IMR-90 (cell line): ENCODE measurements at regions not wholly inside any gene's neighbourhood (a gene's known extent, or its start where the extent isn't known, plus 50 kb on each side); places are given as distances from the start of the nearest gene placed in this dataset.

ENCODE experiments used
- ATAC-seq: fragments of 200-7000 bp; cut with Tn5 transposase; 2 replicates; pipeline ENCODE4 v1.9.1; 2020; ENCODE audit warnings: low read depth, mild to moderate bottlenecking, moderate library complexity
- BruUV-seq: library from RNA; stranded (reverse); fragments of 400-500 nt; replicated peaks from 2 replicates; lab custom pipeline; 2021; lab: Mats Ljungman, UMichigan
- CTCF ChIA-PET: fragments of 300-600 bp; formaldehyde crosslinking; extraction: SDS; loops from one replicate; lab custom pipeline; 2021; ENCODE audit warnings: antibody characterized with exemption; lab: Yijun Ruan, JAX
- POLR2A ChIA-PET: fragments of 300-600 bp; sonication (Branson Sonifier 250); formaldehyde crosslinking; loops from one replicate; lab custom pipeline; 2022; ENCODE audit warnings: antibody characterized with exemption; ENCODE audit not compliant: unreplicated experiment; lab: Charles Lee
- DNase-seq: peaks from one replicate; pipeline ENCODE4 v3.0.0; 2013
- H2AFZ ChIP-seq: replicated peaks from 2 replicates; pipeline ENCODE3; 2013; ENCODE audit warnings: low read length, mild to moderate bottlenecking; ENCODE audit not compliant: poor library complexity
- H2AK5ac ChIP-seq: 2 replicates; pipeline ENCODE4 v1.6.1; 2013; ENCODE audit warnings: low read depth, low read length, inconsistent platforms
- H2AK9ac ChIP-seq: replicated peaks from 2 replicates; pipeline ENCODE3; 2013; ENCODE audit warnings: mild to moderate bottlenecking, low read depth, low read length, moderate library complexity; ENCODE audit not compliant: poor library complexity
- H2BK120ac ChIP-seq: 2 replicates; pipeline ENCODE4 v1.6.1; 2013; ENCODE audit warnings: low read depth, low read length, inconsistent platforms
- H2BK15ac ChIP-seq: 3 replicates; pipeline ENCODE4 v1.6.1; 2013; ENCODE audit warnings: low read depth, low read length, inconsistent platforms
- H2BK20ac ChIP-seq: 2 replicates; pipeline ENCODE4 v1.6.1; 2013; ENCODE audit warnings: low read depth, mild to moderate bottlenecking, inconsistent platforms, low read length, moderate library complexity
- H2BK5ac ChIP-seq: 2 replicates; pipeline ENCODE4 v1.6.1; 2013; ENCODE audit warnings: mild to moderate bottlenecking, low read depth, low read length, inconsistent platforms; ENCODE audit not compliant: poor library complexity, severe bottlenecking
- H3K14ac ChIP-seq: replicated peaks from 2 replicates; pipeline ENCODE4 v1.6.1; 2013; ENCODE audit warnings: low read depth, low read length, inconsistent platforms
- H3K18ac ChIP-seq: 2 replicates; pipeline ENCODE4 v1.6.1; 2013; ENCODE audit warnings: low read depth, low read length, control low read depth
- H3K23ac ChIP-seq: 2 replicates; pipeline ENCODE4 v1.6.1; 2013; ENCODE audit warnings: low read depth, low read length, inconsistent platforms
- H3K27ac ChIP-seq: 2 replicates; pipeline ENCODE4 v1.5.1; 2013; ENCODE audit warnings: mild to moderate bottlenecking, control low read depth, low read length; ENCODE audit not compliant: insufficient read depth
- H3K27me3 ChIP-seq: 2 replicates; pipeline ENCODE4 v1.6.1; 2013; ENCODE audit warnings: low read length; ENCODE audit not compliant: control insufficient read depth, insufficient read depth
- H3K36me3 ChIP-seq: 2 replicates; pipeline ENCODE4 v1.6.1; 2013; ENCODE audit warnings: low read length, mixed read lengths; ENCODE audit not compliant: control insufficient read depth, insufficient read depth
- H3K4ac ChIP-seq: 2 replicates; pipeline ENCODE4 v1.6.1; 2013; ENCODE audit warnings: low read depth, low read length, inconsistent platforms
- H3K4me1 ChIP-seq: 2 replicates; pipeline ENCODE4 v1.6.1; 2013; ENCODE audit warnings: low read length, mixed read lengths; ENCODE audit not compliant: control insufficient read depth, insufficient read depth
- H3K4me2 ChIP-seq: 2 replicates; pipeline ENCODE4 v1.6.1; 2013; ENCODE audit warnings: low read depth, mild to moderate bottlenecking, control low read depth, low read length, moderate library complexity
- H3K4me3 ChIP-seq: 2 replicates; pipeline ENCODE4 v1.5.1; 2013; ENCODE audit warnings: low read depth, mild to moderate bottlenecking, control low read depth, low read length, moderate library complexity; ENCODE audit not compliant: insufficient read depth
- H3K56ac ChIP-seq: 2 replicates; pipeline ENCODE4 v1.6.1; 2013; ENCODE audit warnings: low read length, inconsistent platforms; ENCODE audit not compliant: insufficient read depth; ENCODE audit errors: extremely low read depth
- H3K79me1 ChIP-seq, 2 experiments: 2 replicates each; pipeline ENCODE4 v1.6.1; 2013; ENCODE audit warnings: low read length in 2 of 2, inconsistent platforms in 1 of 2, low read depth in 1 of 2
- H3K9ac ChIP-seq: 2 replicates; pipeline ENCODE4 v1.6.1; 2013; ENCODE audit warnings: low read depth, low read length, control low read depth
- H3K9me1 ChIP-seq: 2 replicates; pipeline ENCODE4 v1.6.1; 2013; ENCODE audit warnings: low read length, inconsistent platforms; ENCODE audit not compliant: insufficient read depth
- H3K9me3 ChIP-seq: 2 replicates; pipeline ENCODE4 v1.6.1; 2013; ENCODE audit warnings: low read length; ENCODE audit not compliant: control insufficient read depth, insufficient read depth
- H4K20me1 ChIP-seq: 2 replicates; pipeline ENCODE4 v1.6.1; 2013; ENCODE audit warnings: low read length, inconsistent platforms; ENCODE audit not compliant: insufficient read depth
- H4K5ac ChIP-seq: 2 replicates; pipeline ENCODE4 v1.6.1; 2013; ENCODE audit warnings: mild to moderate bottlenecking, low read depth, low read length, control low read depth
- H4K8ac ChIP-seq, 2 experiments: 2 replicates each; pipeline ENCODE4 v1.6.1; 2013; ENCODE audit warnings: low read depth in 2 of 2, low read length in 2 of 2, control low read depth in 1 of 2, inconsistent platforms in 1 of 2
- H4K91ac ChIP-seq: 2 replicates; pipeline ENCODE4 v1.6.1; 2013; ENCODE audit warnings: low read depth, low read length, inconsistent platforms; ENCODE audit not compliant: insufficient read depth
- BHLHE40 ChIP-seq: fragments of 150-350 bp; IDR thresholded peaks from 2 replicates; pipeline ENCODE4 v1.6.1; 2016; ENCODE audit warnings: mild to moderate bottlenecking, low read depth, low read length
- CEBPB ChIP-seq: IDR thresholded peaks from 2 replicates; pipeline ENCODE4 v1.6.1; 2012; ENCODE audit warnings: low read depth, low read length, improper control_type of control experiment
- CHD1 ChIP-seq: IDR thresholded peaks from 2 replicates; pipeline ENCODE4 v1.6.1; 2012; ENCODE audit warnings: low read depth, low read length, improper control_type of control experiment
- CTCF ChIP-seq: conservative IDR thresholded peaks from 2 replicates; pipeline ENCODE4 v1.5.1; 2012; ENCODE audit warnings: mild to moderate bottlenecking, low read depth, low read length, improper control_type of control experiment
- ELK1 ChIP-seq: fragments of 150-350 bp; IDR thresholded peaks from 2 replicates; pipeline ENCODE4 v1.6.1; 2016; ENCODE audit warnings: low read depth, mild to moderate bottlenecking, low read length, moderate library complexity, borderline replicate concordance
- FOS ChIP-seq: fragments of 150-350 bp; IDR thresholded peaks from 2 replicates; pipeline ENCODE4 v1.6.1; 2016; ENCODE audit warnings: low read depth, low read length
- MAFK ChIP-seq: IDR thresholded peaks from 2 replicates; pipeline ENCODE4 v1.6.1; 2012; ENCODE audit warnings: low read depth, low read length, improper control_type of control experiment
- MAZ ChIP-seq: IDR thresholded peaks from 2 replicates; pipeline ENCODE4 v1.6.1; 2012; ENCODE audit warnings: low read depth, mild to moderate bottlenecking, low read length, improper control_type of control experiment, moderate library complexity, borderline replicate concordance
- MXI1 ChIP-seq: IDR thresholded peaks from 2 replicates; pipeline ENCODE4 v1.6.1; 2012; ENCODE audit warnings: low read depth, mild to moderate bottlenecking, low read length, moderate library complexity, borderline replicate concordance
- NFE2L2 ChIP-seq: fragments of 150-350 bp; IDR thresholded peaks from 2 replicates; pipeline ENCODE4 v1.6.1; 2016; ENCODE audit warnings: low read depth, mild to moderate bottlenecking, low read length
- POLR2A ChIP-seq: IDR thresholded peaks from 2 replicates; pipeline ENCODE4 v1.6.1; 2012; ENCODE audit warnings: mild to moderate bottlenecking, low read depth, low read length
- RAD21 ChIP-seq: IDR thresholded peaks from 2 replicates; pipeline ENCODE4 v1.6.1; 2012; ENCODE audit warnings: low read length, improper control_type of control experiment
- RCOR1 ChIP-seq: IDR thresholded peaks from 2 replicates; pipeline ENCODE4 v1.6.1; 2012; ENCODE audit warnings: mild to moderate bottlenecking, low read length, improper control_type of control experiment; ENCODE audit not compliant: insufficient replicate concordance
- RFX5 ChIP-seq: IDR thresholded peaks from 2 replicates; pipeline ENCODE4 v1.8.0; 2012; ENCODE audit warnings: low read depth, mild to moderate bottlenecking, low read length, moderate library complexity
- SMC3 ChIP-seq: fragments of 150-350 bp; IDR thresholded peaks from 2 replicates; pipeline ENCODE4 v1.6.1; 2016; ENCODE audit warnings: low read depth, mild to moderate bottlenecking, antibody characterized with exemption, low read length, moderate library complexity
- USF2 ChIP-seq: fragments of 150-350 bp; IDR thresholded peaks from 2 replicates; pipeline ENCODE4 v1.6.1; 2017; ENCODE audit warnings: mild to moderate bottlenecking, antibody characterized with exemption, low read length, low read depth
- WGBS, 2 experiments: methylation state at CpG; one replicate each; pipeline versions ENCODE4 v1.1.5 to v1.1.7; 2013; ENCODE audit warnings: missing lambda C conversion rate in 2 of 2; ENCODE audit not compliant: insufficient read length in 1 of 2; ENCODE audit errors: extremely low coverage in 2 of 2; 5-methylcytosine and 5-hydroxymethylcytosine counted together
- dilution Hi-C: fragments of 300-500 bp; cut with HindIII; formaldehyde crosslinking; loops from one replicate; pipeline ENCODE4 v1.14.3; 2018; ENCODE audit warnings: low sequenced_read_pairs; ENCODE audit not compliant: unreplicated experiment
- in situ Hi-C: fragments of 300-500 bp; cut with MboI; formaldehyde crosslinking; loops from 3 replicates; pipeline ENCODE4 v1.14.3; 2019; ENCODE audit warnings: low sequenced_read_pairs, inconsistent platforms, mixed read lengths
- intact Hi-C: fragments of 100-400 bp; cut with micrococcal nuclease; formaldehyde crosslinking; loops from 2 replicates; pipeline ENCODE4 v1.10.0; 2022

- no TSS peak for BruUV-seq
- Histone ChIP-seq H3K23ac (no peak overlapping the region), H3K36me3 (no peaks in the 10 kb centered on the region), H3K9me3 (0 out of 2 replicates have a peak, but pooled peaks cover 2% of the 10 kb centered on the region), H3K4me1 (no peaks in the 10 kb centered on the region), H3K4ac (no peak overlapping the region), H3K9me1 (no peaks in the 10 kb centered on the region), H3K18ac (no peak overlapping the region), H3K56ac (no peak overlapping the region), H3K4me2 (no peak overlapping the region), H2BK5ac (no peak overlapping the region), H4K8ac (no peak overlapping the region), H2AK5ac (no peak overlapping the region), H3K14ac (no peak overlapping the region), H2AK9ac (no peak overlapping the region), H2AFZ (no peak overlapping the region), H3K9ac (no peak overlapping the region), H3K79me1 (no peaks in the 10 kb centered on the region), H2BK20ac (no peak overlapping the region), H3K27me3 (no peaks in the 10 kb centered on the region), H2BK15ac (no peak overlapping the region), H3K4me3 (no peak overlapping the region), H3K27ac (no peak overlapping the region), H4K5ac (no peak overlapping the region), H4K91ac (no peak overlapping the region), H2BK120ac (no peak overlapping the region), H4K20me1 (no peaks in the 10 kb centered on the region)
- dilution Hi-C loops = no loop called here
- ChIA-PET POLR2A (no interaction called here), CTCF (no interaction called here)
- ATAC-seq = no peak
- no peak for TF ChIP-seq FOS
- TF ChIP-seq SMC3 = no peak
- TF ChIP-seq MAFK = no peak
- TF ChIP-seq BHLHE40 = no peak
- TF ChIP-seq CHD1 = no peak
- TF ChIP-seq CTCF = no peak
- no peak for TF ChIP-seq NFE2L2
- TF ChIP-seq POLR2A = no peak
- TF ChIP-seq RAD21 = no peak
- TF ChIP-seq CEBPB = no peak
- TF ChIP-seq ELK1 = no peak
- no peak for TF ChIP-seq MXI1
- TF ChIP-seq USF2 = no peak
- TF ChIP-seq MAZ = no peak
- TF ChIP-seq RFX5 = no peak
- no peak for TF ChIP-seq RCOR1
- 60% methylated on average over 1 of the region's 4 CpGs; no CpG with 5 or more reads in 1 of the 2 experiments for WGBS, 2 experiments
- no peak for DNase-seq
- intact Hi-C loops = no loop called here
- in situ Hi-C loops = no loop called here
These were observed 495.3 kb upstream of the CDH6 start for GRCh38 chr5:30698217-30698616.
